Activated naive CD4-positive, alpha-beta T cell treated with anti-CD3 and anti-CD28 coated beads, Interleukin-2, amount 50 U/mL, for 72 hours (primary cell): ENCODE measurements at regions not wholly inside any gene's neighbourhood (a gene's known extent, or its start where the extent isn't known, plus 50 kb on each side); places are given as distances from the start of the nearest gene placed in this dataset.
"Not testable (repeated sequence)": the region's sequence is repeated elsewhere in the genome, so short reads cannot be mapped to it uniquely, and the experiment has no call there.

Experiments used
- ATAC-seq, 2 donors: fragments of 150-1000 bp; cut with Tn5 transposase; 2 replicates each; pipeline ENCODE4 v1.10.0; 2021; ENCODE audit warnings: mild to moderate bottlenecking in 2 of 2, moderate library complexity in 2 of 2
- DNase-seq, 2 donors: peaks; one replicate each; pipeline ENCODE4 v3.0.0; 2021 to 2022; ENCODE audit warnings: low spot score in 2 of 2
- H3K27ac Mint-ChIP-seq, 2 donors: one replicate each; pipeline ENCODE4 v1.8.0; 2022; ENCODE audit warnings: mild to moderate bottlenecking in 2 of 2, mixed read lengths in 2 of 2
- H3K36me3 Mint-ChIP-seq, 2 donors: one replicate each; pipeline ENCODE4 v1.8.0; 2022; ENCODE audit warnings: mixed read lengths in 2 of 2
- H3K9me3 Mint-ChIP-seq, 2 donors: one replicate each; pipeline ENCODE4 v1.8.0; 2022; ENCODE audit warnings: mixed read lengths in 2 of 2

GRCh38 chr5:15320871-15321270 is 179.1 kb upstream of the FBXL7 start:
- DNase-seq (no peak), ATAC-seq (no peak)
- H3K9me3 Mint-ChIP-seq = peaks cover 0 to 3% of the 10 kb centered on the region in 2 donors
- no peaks in the 10 kb centered on the region for H3K36me3 Mint-ChIP-seq
- no peak overlapping the region for H3K27ac Mint-ChIP-seq

- DNase-seq = no peak
- Mint-ChIP-seq H3K27ac (no peak overlapping the region), H3K9me3 (peaks cover 0 to 12% of the 10 kb centered on the region in 2 donors), H3K36me3 (no peaks in the 10 kb centered on the region)
- ATAC-seq = no peak
Observed at GRCh38 chr5:15304914-15305834, 194.8 kb upstream of the FBXL7 start.

GRCh38 chr5:15304066-15304731 is 195.8 kb upstream of the FBXL7 start:
- DNase-seq (no peak), ATAC-seq (no peak)
- no peak overlapping the region for H3K27ac Mint-ChIP-seq
- no peaks in the 10 kb centered on the region for H3K36me3 Mint-ChIP-seq
- peaks cover 7 to 15% of the 10 kb centered on the region in 2 donors for H3K9me3 Mint-ChIP-seq

GRCh38 chr5:15300141-15300540 is 199.8 kb upstream of the FBXL7 start:
- Mint-ChIP-seq H3K27ac (no peak overlapping the region), H3K9me3 (peaks cover 7 to 11% of the 10 kb centered on the region in 2 donors), H3K36me3 (no peaks in the 10 kb centered on the region)
- DNase-seq (no peak), ATAC-seq (no peak)

GRCh38 chr5:15290953-15291352 is 209.0 kb upstream of the FBXL7 start:
- H3K9me3 Mint-ChIP-seq = peaks cover 10 to 15% of the 10 kb centered on the region in 2 donors
- peaks cover 0 to 15% of the 10 kb centered on the region in 2 donors for H3K36me3 Mint-ChIP-seq
- H3K27ac Mint-ChIP-seq = no peak overlapping the region
- ATAC-seq (no peak), DNase-seq (no peak)

- DNase-seq (no peak), ATAC-seq (no peak)
- Mint-ChIP-seq H3K27ac (no peak overlapping the region), H3K36me3 (peaks cover 0 to 5% of the 10 kb centered on the region in 2 donors), H3K9me3 (peaks cover 19 to 25% of the 10 kb centered on the region in 2 donors)
Observed at GRCh38 chr5:15286650-15287049, 213.3 kb upstream of the FBXL7 start.

- no peak overlapping the region for H3K27ac Mint-ChIP-seq
- peaks cover 0 to 4% of the 10 kb centered on the region in 2 donors for H3K36me3 Mint-ChIP-seq
- DNase-seq = no peak
- ATAC-seq = no peak
- H3K9me3 Mint-ChIP-seq = peaks cover 22 to 26% of the 10 kb centered on the region in 2 donors
Observed at GRCh38 chr5:15285901-15286583, 213.9 kb upstream of the FBXL7 start.

GRCh38 chr5:15284706-15285105 is 215.3 kb upstream of the FBXL7 start:
- ATAC-seq = no peak
- Mint-ChIP-seq H3K36me3 (no peaks in the 10 kb centered on the region), H3K9me3 (peaks cover 23 to 29% of the 10 kb centered on the region in 2 donors), H3K27ac (no peak overlapping the region)
- DNase-seq = no peak

- H3K27ac Mint-ChIP-seq = no peak overlapping the region
- H3K9me3 Mint-ChIP-seq = peaks cover 23 to 30% of the 10 kb centered on the region in 2 donors
- ATAC-seq = no peak
- no peak for DNase-seq
- no peaks in the 10 kb centered on the region for H3K36me3 Mint-ChIP-seq
Observed at GRCh38 chr5:15283076-15283475, 216.9 kb upstream of the FBXL7 start.

- no peak for ATAC-seq
- Mint-ChIP-seq H3K9me3 (peaks cover 23 to 30% of the 10 kb centered on the region in 2 donors), H3K27ac (no peak overlapping the region), H3K36me3 (no peaks in the 10 kb centered on the region)
- DNase-seq = no peak
Observed at GRCh38 chr5:15282611-15283010, 217.4 kb upstream of the FBXL7 start.

GRCh38 chr5:15271596-15271995 is 228.4 kb upstream of the FBXL7 start:
- ATAC-seq, H3K27ac Mint-ChIP-seq, H3K36me3 Mint-ChIP-seq, DNase-seq: not testable (repeated sequence)
- H3K9me3 Mint-ChIP-seq = peaks cover 15 to 25% of the 10 kb centered on the region in 2 donors

- no peak for DNase-seq
- ATAC-seq = no peak
- H3K9me3 Mint-ChIP-seq = peaks cover 16 to 21% of the 10 kb centered on the region in 2 donors
- no peak overlapping the region for H3K27ac Mint-ChIP-seq
- peaks cover 0 to 10% of the 10 kb centered on the region in 2 donors for H3K36me3 Mint-ChIP-seq
Observed at GRCh38 chr5:15267966-15268365, 232.0 kb upstream of the FBXL7 start.

- peaks cover 0 to 10% of the 10 kb centered on the region in 2 donors for H3K36me3 Mint-ChIP-seq
- no peak for ATAC-seq
- H3K9me3 Mint-ChIP-seq = peaks cover 16 to 20% of the 10 kb centered on the region in 2 donors
- H3K27ac Mint-ChIP-seq = no peak overlapping the region
- no peak for DNase-seq
Observed at GRCh38 chr5:15266841-15267240, 233.1 kb upstream of the FBXL7 start.

GRCh38 chr5:15266229-15266628 is 233.8 kb upstream of the FBXL7 start:
- DNase-seq = no peak
- H3K27ac Mint-ChIP-seq = no peak overlapping the region
- peaks cover 16 to 20% of the 10 kb centered on the region in 2 donors for H3K9me3 Mint-ChIP-seq
- peaks cover 0 to 9% of the 10 kb centered on the region in 2 donors for H3K36me3 Mint-ChIP-seq
- ATAC-seq = no peak

GRCh38 chr5:15263942-15264341 is 236.0 kb upstream of the FBXL7 start:
- ATAC-seq (no peak), DNase-seq (no peak)
- Mint-ChIP-seq H3K36me3 (no peaks in the 10 kb centered on the region), H3K27ac (no peak overlapping the region), H3K9me3 (peaks cover 9 to 14% of the 10 kb centered on the region in 2 donors)

- H3K9me3 Mint-ChIP-seq = peaks cover 4 to 8% of the 10 kb centered on the region in 2 donors
- H3K36me3 Mint-ChIP-seq = no peaks in the 10 kb centered on the region
- ATAC-seq = no peak
Observed at GRCh38 chr5:15263406-15263805, 236.6 kb upstream of the FBXL7 start.

More at GRCh38 chr5:15263406-15263805, 236.6 kb upstream of the FBXL7 start:
- DNase-seq = no peak
- no peak overlapping the region for H3K27ac Mint-ChIP-seq
